Prostate gland (tissue), 2 donors: ENCODE measurements at regions not wholly inside any gene's neighbourhood (a gene's known extent, or its start where the extent isn't known, plus 50 kb on each side); places are given as distances from the start of the nearest gene placed in this dataset.
"Not testable (repeated sequence)": the region's sequence is repeated elsewhere in the genome, so short reads cannot be mapped to it uniquely, and the experiment has no call there.

Source experiments
- CTCF ChIP-seq, 4 experiments: fragments of 200-600 bp in 2 of 4; fragments of 450-650 bp in 2 of 4; sonication (generic) in 2 of 4; IDR thresholded peaks; 1 replicate in 3 of 4; 2 replicates in 1 of 4; pipeline ENCODE4 v1.5.1; 2016 to 2019; ENCODE audit warnings: antibody characterized with exemption in 4 of 4, mild to moderate bottlenecking in 2 of 4, moderate library complexity in 2 of 4
- POLR2AphosphoS5 ChIP-seq: sonication (generic); formaldehyde crosslinking; IDR thresholded peaks from one replicate; pipeline ENCODE4 v1.6.1; 2017; ENCODE audit warnings: antibody characterized with exemption

- not testable (repeated sequence) for TF ChIP-seq CTCF (IDR thresholded peaks at IDR 0.05); POLR2AphosphoS5
Observed at GRCh38 chr1:120607882-120608281, 115.9 kb upstream of the NBPF26 start.
